Endodermal cell (in vitro differentiated cells): ENCODE measurements at regions not wholly inside any gene's neighbourhood (a gene's known extent, or its start where the extent isn't known, plus 50 kb on each side); places are given as distances from the start of the nearest gene placed in this dataset.

Experiments
- DNase-seq: peaks from one replicate; pipeline ENCODE4 v3.0.0-alpha.2; 2017
- H3K27ac ChIP-seq: 2 replicates; pipeline ENCODE4 v1.5.1; 2013; ENCODE audit warnings: mild to moderate bottlenecking, low read depth, low read length, moderate library complexity
- H3K27me3 ChIP-seq: 2 replicates; pipeline ENCODE4 v1.6.1; 2013; ENCODE audit warnings: mild to moderate bottlenecking, low read length, moderate library complexity; ENCODE audit not compliant: insufficient read depth, control insufficient read depth, poor library complexity, severe bottlenecking
- H3K36me3 ChIP-seq: 2 replicates; pipeline ENCODE4 v1.7.0; 2013; ENCODE audit warnings: mild to moderate bottlenecking, low read length, moderate library complexity; ENCODE audit not compliant: control insufficient read depth, insufficient read depth
- H3K4me1 ChIP-seq: one replicate; pipeline ENCODE4 v1.7.0; 2013; ENCODE audit warnings: low read length; ENCODE audit not compliant: control insufficient read depth, insufficient read depth
- H3K4me3 ChIP-seq: 2 replicates; pipeline ENCODE4 v1.5.1; 2013; ENCODE audit warnings: mild to moderate bottlenecking, low read length, moderate library complexity
- H3K9ac ChIP-seq: 2 replicates; pipeline ENCODE4 v1.6.1; 2013; ENCODE audit warnings: mild to moderate bottlenecking, low read length, moderate library complexity; ENCODE audit not compliant: poor library complexity, severe bottlenecking; ENCODE audit errors: extremely low read depth
- H3K9me3 ChIP-seq: 2 replicates; pipeline ENCODE4 v1.6.1; 2013; ENCODE audit warnings: mild to moderate bottlenecking, low read length, moderate library complexity; ENCODE audit not compliant: control insufficient read depth
- H3K27ac Mint-ChIP-seq: 2 replicates; pipeline ENCODE4 v1.8.0; 2020; ENCODE audit warnings: mixed read lengths
- H3K27me3 Mint-ChIP-seq: 2 replicates; pipeline ENCODE4 v1.8.0; 2021; ENCODE audit warnings: mild to moderate bottlenecking, mixed read lengths; ENCODE audit not compliant: insufficient read depth
- H3K36me3 Mint-ChIP-seq: 2 replicates; pipeline ENCODE4 v1.8.0; 2020; ENCODE audit warnings: low read depth, mixed read lengths
- H3K4me1 Mint-ChIP-seq: 2 replicates; pipeline ENCODE4 v1.8.0; 2020; ENCODE audit warnings: mixed read lengths
- H3K4me3 Mint-ChIP-seq: 2 replicates; pipeline ENCODE4 v1.8.0; 2020; ENCODE audit warnings: mild to moderate bottlenecking, moderate library complexity, mixed read lengths
- H3K9me3 Mint-ChIP-seq: 2 replicates; pipeline ENCODE4 v1.8.0; 2020; ENCODE audit warnings: mild to moderate bottlenecking, mixed read lengths
- WGBS, 2 experiments: methylation state at CpG; one replicate each; pipeline versions ENCODE4 v1.1.5 to v1.1.7; 2013; ENCODE audit warnings: missing lambda C conversion rate in 2 of 2, mixed read lengths in 1 of 2; ENCODE audit not compliant: insufficient coverage in 1 of 2, insufficient read length in 1 of 2; 5-methylcytosine and 5-hydroxymethylcytosine counted together
- TF ChIP-seq, protein P1 (sequence below): fragments of 200-600 bp; sonication (generic); conservative IDR thresholded peaks from 2 replicates; pipeline ENCODE4 v1.5.0; 2021; ENCODE audit warnings: antibody characterized with exemption, mild to moderate bottlenecking

DNA sequence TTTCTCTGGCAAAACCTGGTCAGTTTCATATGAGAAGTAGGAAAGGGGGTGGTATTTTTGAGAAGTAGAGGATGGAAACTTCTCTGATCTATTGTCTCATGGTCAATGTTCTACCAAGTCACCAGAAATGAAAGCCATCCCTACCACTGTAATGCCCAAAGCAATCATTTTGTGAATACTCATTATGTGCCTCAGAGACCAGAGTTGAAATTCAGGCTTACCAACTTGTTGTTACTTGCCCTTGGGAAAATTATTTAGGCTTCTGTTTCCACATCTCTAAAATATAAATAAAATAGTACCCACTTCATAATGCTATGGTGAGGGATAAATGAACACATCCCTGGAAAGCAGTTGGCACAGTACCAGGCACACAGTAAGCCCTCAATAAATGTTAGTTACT, 723.7 kb upstream of the TBX3 start:
- H3K36me3 Mint-ChIP-seq: no peaks in the 10 kb centered on the region
- H3K27me3 Mint-ChIP-seq: peaks cover 7% of the 10 kb centered on the region
- Histone ChIP-seq H3K9ac (no peak overlapping the region), H3K27me3 (peaks cover 16% of the 10 kb centered on the region), H3K4me3 (no peak overlapping the region), H3K36me3 (no peaks in the 10 kb centered on the region), H3K9me3 (peaks cover 9% of the 10 kb centered on the region), H3K27ac (no peak overlapping the region), H3K4me1 (no peaks in the 10 kb centered on the region)
- peaks cover 3% of the 10 kb centered on the region for H3K9me3 Mint-ChIP-seq
- no peak overlapping the region for H3K4me3 Mint-ChIP-seq
- H3K4me1 Mint-ChIP-seq: peaks cover 48% of the 10 kb centered on the region
- DNase-seq: no peak
- TF ChIP-seq, protein P1, sequence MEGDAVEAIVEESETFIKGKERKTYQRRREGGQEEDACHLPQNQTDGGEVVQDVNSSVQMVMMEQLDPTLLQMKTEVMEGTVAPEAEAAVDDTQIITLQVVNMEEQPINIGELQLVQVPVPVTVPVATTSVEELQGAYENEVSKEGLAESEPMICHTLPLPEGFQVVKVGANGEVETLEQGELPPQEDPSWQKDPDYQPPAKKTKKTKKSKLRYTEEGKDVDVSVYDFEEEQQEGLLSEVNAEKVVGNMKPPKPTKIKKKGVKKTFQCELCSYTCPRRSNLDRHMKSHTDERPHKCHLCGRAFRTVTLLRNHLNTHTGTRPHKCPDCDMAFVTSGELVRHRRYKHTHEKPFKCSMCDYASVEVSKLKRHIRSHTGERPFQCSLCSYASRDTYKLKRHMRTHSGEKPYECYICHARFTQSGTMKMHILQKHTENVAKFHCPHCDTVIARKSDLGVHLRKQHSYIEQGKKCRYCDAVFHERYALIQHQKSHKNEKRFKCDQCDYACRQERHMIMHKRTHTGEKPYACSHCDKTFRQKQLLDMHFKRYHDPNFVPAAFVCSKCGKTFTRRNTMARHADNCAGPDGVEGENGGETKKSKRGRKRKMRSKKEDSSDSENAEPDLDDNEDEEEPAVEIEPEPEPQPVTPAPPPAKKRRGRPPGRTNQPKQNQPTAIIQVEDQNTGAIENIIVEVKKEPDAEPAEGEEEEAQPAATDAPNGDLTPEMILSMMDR: no peak
- no peak overlapping the region for H3K27ac Mint-ChIP-seq

- Histone ChIP-seq H3K27me3 (peaks cover 23% of the 10 kb centered on the region), H3K4me3 (no peak overlapping the region), H3K36me3 (no peaks in the 10 kb centered on the region), H3K9ac (no peak overlapping the region), H3K9me3 (peaks cover 9% of the 10 kb centered on the region), H3K4me1 (no peaks in the 10 kb centered on the region), H3K27ac (no peak overlapping the region)
- peaks cover 50% of the 10 kb centered on the region for H3K4me1 Mint-ChIP-seq
- peaks cover 12% of the 10 kb centered on the region for H3K27me3 Mint-ChIP-seq
- 87 to 100% methylated on average over 2 to 6 of the region's 6 CpGs for WGBS, 2 experiments
- peaks cover 3% of the 10 kb centered on the region for H3K9me3 Mint-ChIP-seq
- H3K36me3 Mint-ChIP-seq: no peaks in the 10 kb centered on the region
- H3K4me3 Mint-ChIP-seq: no peak overlapping the region
- no peak for DNase-seq
- TF ChIP-seq, protein P1: no peak
- H3K27ac Mint-ChIP-seq: no peak overlapping the region
Observed at GRCh38 chr12:115407036-115407435, 723.1 kb upstream of the TBX3 start.

DNA sequence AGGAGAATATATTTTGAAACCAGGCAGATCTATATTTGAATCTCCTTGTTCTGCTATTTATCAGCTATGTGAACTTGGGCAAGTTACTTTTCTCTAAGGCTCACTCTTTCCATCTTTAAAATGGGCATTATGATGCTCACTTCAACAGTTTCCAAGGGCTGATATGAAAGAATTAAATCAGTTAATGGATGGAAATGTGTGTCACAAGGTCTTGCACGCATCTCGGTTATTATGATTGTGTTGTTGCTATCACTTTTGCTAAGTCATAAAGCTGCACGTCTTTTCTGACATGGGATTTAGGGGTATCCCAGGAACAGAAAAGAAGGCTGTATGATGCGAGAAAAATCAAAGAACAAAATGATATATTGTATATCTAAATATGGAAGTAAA, 721.5 kb upstream of the TBX3 start:
- no peak overlapping the region for H3K9ac ChIP-seq
- H3K9me3 Mint-ChIP-seq: peaks cover 3% of the 10 kb centered on the region
- no peak overlapping the region for H3K27ac ChIP-seq
- H3K9me3 ChIP-seq: peaks cover 9% of the 10 kb centered on the region
- H3K4me3 Mint-ChIP-seq: no peak overlapping the region
- no peaks in the 10 kb centered on the region for H3K36me3 ChIP-seq
- peaks cover 3% of the 10 kb centered on the region for H3K4me1 ChIP-seq
- H3K27me3 ChIP-seq: peaks cover 32% of the 10 kb centered on the region
- WGBS, 2 experiments: 98% methylated on average over 3 of the region's 4 CpGs; no CpG with 5 or more reads in 1 of the 2 experiments
- H3K27me3 Mint-ChIP-seq: peaks cover 14% of the 10 kb centered on the region
- H3K27ac Mint-ChIP-seq: no peak overlapping the region
- TF ChIP-seq, protein P1: no peak
- no peaks in the 10 kb centered on the region for H3K36me3 Mint-ChIP-seq
- DNase-seq: no peak
- peaks cover 49% of the 10 kb centered on the region for H3K4me1 Mint-ChIP-seq
- H3K4me3 ChIP-seq: no peak overlapping the region
